ENCODE measurements at regions not wholly inside any gene's neighbourhood (a gene's known extent, or its start where the extent isn't known, plus 50 kb on each side); places are given as distances from the start of the nearest gene placed in this dataset.

- Mint-ChIP-seq H3K4me1 (no peaks in the 10 kb centered on the region), H3K36me3 (ENCODE audit: insufficient read depth in 1 of 3, low read depth in 3 of 3) (no peaks in the 10 kb centered on the region), H3K27me3 (ENCODE audit: low read depth) (no peaks in the 10 kb centered on the region), H3K4me3 (no peak overlapping the region), H3K9me3 (no peaks in the 10 kb centered on the region), H3K27ac (no peak overlapping the region)
- DNase-seq: no peak
- Histone ChIP-seq H2AFZ (ENCODE audit: low read length) (no peak overlapping the region), H3K9me3 (ENCODE audit: control insufficient read depth, low read depth, low read length) (no peaks in the 10 kb centered on the region), H4K20me1 (ENCODE audit: control insufficient read depth, insufficient read depth, insufficient read length) (no peaks in the 10 kb centered on the region), H3K23me2 (ENCODE audit: insufficient read length, low read depth, low read length, poor library complexity, severe bottlenecking) (no peaks in the 10 kb centered on the region), H2BK120ac (ENCODE audit: low read depth, low read length, poor library complexity, severe bottlenecking) (no peak overlapping the region), H4K91ac (ENCODE audit: insufficient read length, low read depth, low read length) (no peak overlapping the region), H2BK12ac (ENCODE audit: insufficient read length, low read depth, low read length) (no peak overlapping the region), H2AK5ac (ENCODE audit: insufficient read length, low read length) (no peak overlapping the region), H3K79me2 (ENCODE audit: insufficient read depth, low read length) (no peaks in the 10 kb centered on the region), H3K27ac (ENCODE audit: insufficient read length, low read depth, low read length) (no peak overlapping the region), H3K9ac (ENCODE audit: extremely low read depth, insufficient read length, low read length) (no peak overlapping the region), H2BK5ac (ENCODE audit: insufficient read length, low read length) (no peak overlapping the region), H4K8ac (replicated peaks; ENCODE audit: insufficient read length, low read depth, low read length) (no peak overlapping the region), H4K5ac (ENCODE audit: insufficient read length, low read depth, low read length) (no peak overlapping the region), H3K14ac (ENCODE audit: insufficient read depth, low read length) (no peak overlapping the region), H3K56ac (ENCODE audit: insufficient read length, low read depth, low read length) (no peak overlapping the region), H2BK20ac (ENCODE audit: low read depth, low read length, poor library complexity, severe bottlenecking) (no peak overlapping the region), H3K27me3 (ENCODE audit: insufficient read depth, low read length) (no peaks in the 10 kb centered on the region), H3K4me1 (ENCODE audit: insufficient read depth, low read length) (no peaks in the 10 kb centered on the region; the same call in 1 of the 2 replicates), H3K4ac (ENCODE audit: low read depth, low read length) (no peak overlapping the region), H3K79me1 (ENCODE audit: insufficient read depth, low read depth, low read length, poor library complexity, severe bottlenecking) (no peaks in the 10 kb centered on the region), H2BK15ac (ENCODE audit: low read depth, low read length) (no peak overlapping the region), H3K4me2 (ENCODE audit: insufficient read depth, insufficient read length, low read length) (no peak overlapping the region), H3K18ac (ENCODE audit: insufficient read length, low read depth, low read length) (no peak overlapping the region), H3T11ph (ENCODE audit: low read length) (no peak overlapping the region), H3K23ac (ENCODE audit: insufficient read length, low read depth, low read length) (no peak overlapping the region)
- no peak for TF ChIP-seq CTCF (conservative IDR thresholded peaks at IDR 0.05)
- WGBS (ENCODE audit: extremely low coverage, insufficient read length, low lambda C conversion rate): no CpG with 5 or more reads among the region's 3 CpGs
These were observed 2437.0 kb downstream of the PCDH9 start for GRCh38 chr13:64793131-64793530.
